Colon (tissue), 2 donors: ENCODE measurements at regions not wholly inside any gene's neighbourhood (a gene's known extent, or its start where the extent isn't known, plus 50 kb on each side); places are given as distances from the start of the nearest gene placed in this dataset.
"Not testable (repeated sequence)": the region's sequence is repeated elsewhere in the genome, so short reads cannot be mapped to it uniquely, and the experiment has no call there.

ENCODE experiments used
- FAIRE-seq: peaks from 2 replicates; lab custom pipeline; 2012; peaks lifted over from hg19 to GRCh38; lab: Jason Lieb, UNC
- donor health status: control.
- donor health status: control.

GRCh38 chr18:78508228-78508824 is 471.3 kb upstream of the SALL3 start:
- not testable (repeated sequence) for FAIRE-seq

GRCh38 chr18:78510091-78510490 is 469.5 kb upstream of the SALL3 start:
- no peak for FAIRE-seq

GRCh38 chr18:78510636-78511035 is 469.0 kb upstream of the SALL3 start:
- FAIRE-seq = no peak

- no peak for FAIRE-seq
Observed at GRCh38 chr18:78511666-78512601, 467.7 kb upstream of the SALL3 start.

- FAIRE-seq = no peak
Observed at GRCh38 chr18:78514910-78515670, 464.5 kb upstream of the SALL3 start.

- FAIRE-seq = no peak
Observed at GRCh38 chr18:78517328-78517727, 462.3 kb upstream of the SALL3 start.

- FAIRE-seq = no peak
Observed at GRCh38 chr18:78517973-78518372, 461.6 kb upstream of the SALL3 start.

- no peak for FAIRE-seq
Observed at GRCh38 chr18:78518805-78519204, 460.8 kb upstream of the SALL3 start.

- no peak for FAIRE-seq
Observed at GRCh38 chr18:78519394-78520062, 460.1 kb upstream of the SALL3 start.

- no peak for FAIRE-seq
Observed at GRCh38 chr18:78521136-78521535, 458.5 kb upstream of the SALL3 start.

GRCh38 chr18:78521744-78522143 is 457.9 kb upstream of the SALL3 start:
- no peak for FAIRE-seq

GRCh38 chr18:78522507-78522906 is 457.1 kb upstream of the SALL3 start:
- no peak for FAIRE-seq

GRCh38 chr18:78523850-78524249 is 455.8 kb upstream of the SALL3 start:
- FAIRE-seq = no peak

- no peak for FAIRE-seq
Observed at GRCh38 chr18:78525366-78526111, 454.1 kb upstream of the SALL3 start.

GRCh38 chr18:78526275-78526674 is 453.3 kb upstream of the SALL3 start:
- no peak for FAIRE-seq

- FAIRE-seq = no peak
Observed at GRCh38 chr18:78526923-78527711, 452.5 kb upstream of the SALL3 start.

- no peak for FAIRE-seq
Observed at GRCh38 chr18:78527984-78528383, 451.6 kb upstream of the SALL3 start.

GRCh38 chr18:78528411-78529258 is 451.0 kb upstream of the SALL3 start:
- FAIRE-seq = no peak

- FAIRE-seq = no peak
Observed at GRCh38 chr18:78531637-78532036, 448.0 kb upstream of the SALL3 start.
